H1 (cell line): ENCODE measurements at regions not wholly inside any gene's neighbourhood (a gene's known extent, or its start where the extent isn't known, plus 50 kb on each side); places are given as distances from the start of the nearest gene placed in this dataset.

Source experiments
- PHF8 ChIP-seq: fragments of 200-600 bp; sonication (generic); conservative IDR thresholded peaks from 2 replicates; pipeline ENCODE4 v1.7.1; 2012; ENCODE audit warnings: low read depth, mild to moderate bottlenecking, inconsistent platforms, low read length, moderate library complexity
- TF ChIP-seq, protein P1 (sequence below): fragments of 300-600 bp; sonication (generic); IDR thresholded peaks from 2 replicates; pipeline ENCODE4 v1.7.1; 2012; ENCODE audit warnings: low read length, moderate library complexity, mild to moderate bottlenecking, inconsistent platforms; ENCODE audit not compliant: insufficient replicate concordance

DNA sequence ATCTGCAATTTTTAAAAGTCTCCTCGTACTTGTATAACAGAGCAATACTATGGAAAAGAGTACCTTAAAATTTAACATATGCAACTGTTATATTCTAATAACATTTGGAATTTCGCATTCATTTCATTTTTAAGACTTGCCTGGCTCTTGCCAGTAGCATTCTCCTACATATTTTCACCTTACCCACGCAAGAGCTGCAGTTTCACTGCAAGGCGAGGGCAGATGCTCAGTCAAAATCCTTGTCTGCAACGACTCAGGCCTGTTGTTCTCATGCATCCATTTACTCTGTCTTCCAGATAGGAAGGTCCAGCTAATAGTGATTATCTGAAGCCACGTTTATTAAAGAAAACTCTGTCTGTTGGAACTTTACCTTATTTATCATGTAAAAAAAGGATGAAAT lies 227.0 kb upstream of the RFC3 start (continued):
- TF ChIP-seq, protein P1, sequence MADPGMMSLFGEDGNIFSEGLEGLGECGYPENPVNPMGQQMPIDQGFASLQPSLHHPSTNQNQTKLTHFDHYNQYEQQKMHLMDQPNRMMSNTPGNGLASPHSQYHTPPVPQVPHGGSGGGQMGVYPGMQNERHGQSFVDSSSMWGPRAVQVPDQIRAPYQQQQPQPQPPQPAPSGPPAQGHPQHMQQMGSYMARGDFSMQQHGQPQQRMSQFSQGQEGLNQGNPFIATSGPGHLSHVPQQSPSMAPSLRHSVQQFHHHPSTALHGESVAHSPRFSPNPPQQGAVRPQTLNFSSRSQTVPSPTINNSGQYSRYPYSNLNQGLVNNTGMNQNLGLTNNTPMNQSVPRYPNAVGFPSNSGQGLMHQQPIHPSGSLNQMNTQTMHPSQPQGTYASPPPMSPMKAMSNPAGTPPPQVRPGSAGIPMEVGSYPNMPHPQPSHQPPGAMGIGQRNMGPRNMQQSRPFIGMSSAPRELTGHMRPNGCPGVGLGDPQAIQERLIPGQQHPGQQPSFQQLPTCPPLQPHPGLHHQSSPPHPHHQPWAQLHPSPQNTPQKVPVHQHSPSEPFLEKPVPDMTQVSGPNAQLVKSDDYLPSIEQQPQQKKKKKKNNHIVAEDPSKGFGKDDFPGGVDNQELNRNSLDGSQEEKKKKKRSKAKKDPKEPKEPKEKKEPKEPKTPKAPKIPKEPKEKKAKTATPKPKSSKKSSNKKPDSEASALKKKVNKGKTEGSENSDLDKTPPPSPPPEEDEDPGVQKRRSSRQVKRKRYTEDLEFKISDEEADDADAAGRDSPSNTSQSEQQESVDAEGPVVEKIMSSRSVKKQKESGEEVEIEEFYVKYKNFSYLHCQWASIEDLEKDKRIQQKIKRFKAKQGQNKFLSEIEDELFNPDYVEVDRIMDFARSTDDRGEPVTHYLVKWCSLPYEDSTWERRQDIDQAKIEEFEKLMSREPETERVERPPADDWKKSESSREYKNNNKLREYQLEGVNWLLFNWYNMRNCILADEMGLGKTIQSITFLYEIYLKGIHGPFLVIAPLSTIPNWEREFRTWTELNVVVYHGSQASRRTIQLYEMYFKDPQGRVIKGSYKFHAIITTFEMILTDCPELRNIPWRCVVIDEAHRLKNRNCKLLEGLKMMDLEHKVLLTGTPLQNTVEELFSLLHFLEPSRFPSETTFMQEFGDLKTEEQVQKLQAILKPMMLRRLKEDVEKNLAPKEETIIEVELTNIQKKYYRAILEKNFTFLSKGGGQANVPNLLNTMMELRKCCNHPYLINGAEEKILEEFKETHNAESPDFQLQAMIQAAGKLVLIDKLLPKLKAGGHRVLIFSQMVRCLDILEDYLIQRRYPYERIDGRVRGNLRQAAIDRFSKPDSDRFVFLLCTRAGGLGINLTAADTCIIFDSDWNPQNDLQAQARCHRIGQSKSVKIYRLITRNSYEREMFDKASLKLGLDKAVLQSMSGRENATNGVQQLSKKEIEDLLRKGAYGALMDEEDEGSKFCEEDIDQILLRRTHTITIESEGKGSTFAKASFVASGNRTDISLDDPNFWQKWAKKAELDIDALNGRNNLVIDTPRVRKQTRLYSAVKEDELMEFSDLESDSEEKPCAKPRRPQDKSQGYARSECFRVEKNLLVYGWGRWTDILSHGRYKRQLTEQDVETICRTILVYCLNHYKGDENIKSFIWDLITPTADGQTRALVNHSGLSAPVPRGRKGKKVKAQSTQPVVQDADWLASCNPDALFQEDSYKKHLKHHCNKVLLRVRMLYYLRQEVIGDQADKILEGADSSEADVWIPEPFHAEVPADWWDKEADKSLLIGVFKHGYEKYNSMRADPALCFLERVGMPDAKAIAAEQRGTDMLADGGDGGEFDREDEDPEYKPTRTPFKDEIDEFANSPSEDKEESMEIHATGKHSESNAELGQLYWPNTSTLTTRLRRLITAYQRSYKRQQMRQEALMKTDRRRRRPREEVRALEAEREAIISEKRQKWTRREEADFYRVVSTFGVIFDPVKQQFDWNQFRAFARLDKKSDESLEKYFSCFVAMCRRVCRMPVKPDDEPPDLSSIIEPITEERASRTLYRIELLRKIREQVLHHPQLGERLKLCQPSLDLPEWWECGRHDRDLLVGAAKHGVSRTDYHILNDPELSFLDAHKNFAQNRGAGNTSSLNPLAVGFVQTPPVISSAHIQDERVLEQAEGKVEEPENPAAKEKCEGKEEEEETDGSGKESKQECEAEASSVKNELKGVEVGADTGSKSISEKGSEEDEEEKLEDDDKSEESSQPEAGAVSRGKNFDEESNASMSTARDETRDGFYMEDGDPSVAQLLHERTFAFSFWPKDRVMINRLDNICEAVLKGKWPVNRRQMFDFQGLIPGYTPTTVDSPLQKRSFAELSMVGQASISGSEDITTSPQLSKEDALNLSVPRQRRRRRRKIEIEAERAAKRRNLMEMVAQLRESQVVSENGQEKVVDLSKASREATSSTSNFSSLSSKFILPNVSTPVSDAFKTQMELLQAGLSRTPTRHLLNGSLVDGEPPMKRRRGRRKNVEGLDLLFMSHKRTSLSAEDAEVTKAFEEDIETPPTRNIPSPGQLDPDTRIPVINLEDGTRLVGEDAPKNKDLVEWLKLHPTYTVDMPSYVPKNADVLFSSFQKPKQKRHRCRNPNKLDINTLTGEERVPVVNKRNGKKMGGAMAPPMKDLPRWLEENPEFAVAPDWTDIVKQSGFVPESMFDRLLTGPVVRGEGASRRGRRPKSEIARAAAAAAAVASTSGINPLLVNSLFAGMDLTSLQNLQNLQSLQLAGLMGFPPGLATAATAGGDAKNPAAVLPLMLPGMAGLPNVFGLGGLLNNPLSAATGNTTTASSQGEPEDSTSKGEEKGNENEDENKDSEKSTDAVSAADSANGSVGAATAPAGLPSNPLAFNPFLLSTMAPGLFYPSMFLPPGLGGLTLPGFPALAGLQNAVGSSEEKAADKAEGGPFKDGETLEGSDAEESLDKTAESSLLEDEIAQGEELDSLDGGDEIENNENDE, result no peak
- TF ChIP-seq PHF8, result no peak
